ENCODE measurements at regions not wholly inside any gene's neighbourhood (a gene's known extent, or its start where the extent isn't known, plus 50 kb on each side); places are given as distances from the start of the nearest gene placed in this dataset.

GRCh38 chr12:22974865-22975264 lies 349.9 kb downstream of the ETNK1 start:
- TF ChIP-seq CTCF (IDR thresholded peaks at IDR 0.05; ENCODE audit: low read depth, low read length, poor library complexity, severe bottlenecking) (no peak), EZH2phosphoT487 (IDR thresholded peaks at IDR 0.05; ENCODE audit: borderline replicate concordance, low read length) (no peak)
